Esophagus squamous epithelium (tissue), 5 donors: ENCODE measurements at regions not wholly inside any gene's neighbourhood (a gene's known extent, or its start where the extent isn't known, plus 50 kb on each side); places are given as distances from the start of the nearest gene placed in this dataset.
A peak's percentile ranks its signal among the peaks of the same experiment; 100 is the strongest.

Experiments
- DNase-seq: peaks from one replicate; lab custom pipeline; 2025; lab: John Stamatoyannopoulos, UW
- H3K27ac ChIP-seq, 4 donors: fragments of 200-600 bp; sonication (generic); one replicate each; pipeline ENCODE4 v1.5.1; 2016 to 2019; ENCODE audit warnings: mild to moderate bottlenecking in 1 of 4
- H3K27me3 ChIP-seq, 4 donors: fragments of 200-600 bp; sonication (generic); 1 replicate in 3 of 4; 2 replicates in 1 of 4; pipeline versions ENCODE4 v1.5.1 to v1.6.0; 2017 to 2021; ENCODE audit warnings: antibody characterized with exemption in 1 of 4
- H3K36me3 ChIP-seq, 3 donors: fragments of 200-600 bp; sonication (generic); one replicate each; pipeline ENCODE4 v1.5.1; 2016 to 2019
- H3K4me1 ChIP-seq, 3 donors: fragments of 200-600 bp; sonication (generic); one replicate each; pipeline ENCODE4 v1.5.1; 2017 to 2019
- H3K4me3 ChIP-seq, 4 donors: fragments of 200-600 bp; sonication (generic); 1 replicate in 3 of 4; 2 replicates in 1 of 4; pipeline ENCODE4 v1.5.1; 2016 to 2019; ENCODE audit warnings: mild to moderate bottlenecking in 2 of 4, moderate library complexity in 1 of 4
- H3K9me3 ChIP-seq, 3 donors: fragments of 200-600 bp; sonication (generic); one replicate each; pipeline ENCODE4 v1.5.1; 2016 to 2019
- POLR2A ChIP-seq, 4 donors: fragments of 450-650 bp; IDR thresholded peaks; one replicate each; pipeline ENCODE4 v1.6.1; 2017; ENCODE audit warnings: antibody characterized with exemption in 4 of 4, mild to moderate bottlenecking in 4 of 4, moderate library complexity in 3 of 4
- WGBS, 2 donors: methylation state at CpG; one replicate each; pipeline ENCODE4 v1.1.5; 2018; 5-methylcytosine and 5-hydroxymethylcytosine counted together
- intact Hi-C: fragments of 100-400 bp; cut with DNase I; formaldehyde crosslinking; loops from one replicate; pipeline ENCODE4 v1.15.0; 2022
- TF ChIP-seq, protein P1 (sequence below), 6 experiments: fragments of 450-650 bp in 4 of 6; fragments of 200-600 bp in 2 of 6; sonication (generic) in 2 of 6; IDR thresholded peaks; one replicate each; pipeline ENCODE4 v1.5.1; 2016 to 2019; ENCODE audit warnings: antibody characterized with exemption in 6 of 6, mild to moderate bottlenecking in 4 of 6, moderate library complexity in 4 of 6
- donor health status: DM: yes; HTN: yes; CAD: no.

DNA sequence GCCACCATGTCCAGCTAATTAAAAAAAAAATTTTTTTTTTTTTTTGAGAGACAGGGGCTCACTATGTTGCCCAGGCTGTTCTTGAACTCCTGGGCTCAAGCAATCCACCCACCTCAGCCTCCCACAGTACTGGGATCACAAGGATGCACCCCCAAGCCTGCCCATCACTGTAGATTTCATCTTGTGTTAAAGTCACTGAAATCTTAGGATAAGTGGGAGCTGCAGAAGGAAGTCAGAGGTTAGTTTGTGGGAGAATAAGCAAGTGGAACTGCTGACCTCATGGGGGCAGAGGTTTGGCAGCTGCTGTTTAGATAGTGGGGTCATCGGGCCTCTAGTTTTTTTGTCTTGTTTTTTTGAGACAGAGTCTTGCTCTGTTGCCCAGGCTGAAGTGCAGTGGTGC lies 59.7 kb upstream of the MAX start:
- no peak for TF ChIP-seq POLR2A (IDR thresholded peaks at IDR 0.05)
- TF ChIP-seq, protein P1, sequence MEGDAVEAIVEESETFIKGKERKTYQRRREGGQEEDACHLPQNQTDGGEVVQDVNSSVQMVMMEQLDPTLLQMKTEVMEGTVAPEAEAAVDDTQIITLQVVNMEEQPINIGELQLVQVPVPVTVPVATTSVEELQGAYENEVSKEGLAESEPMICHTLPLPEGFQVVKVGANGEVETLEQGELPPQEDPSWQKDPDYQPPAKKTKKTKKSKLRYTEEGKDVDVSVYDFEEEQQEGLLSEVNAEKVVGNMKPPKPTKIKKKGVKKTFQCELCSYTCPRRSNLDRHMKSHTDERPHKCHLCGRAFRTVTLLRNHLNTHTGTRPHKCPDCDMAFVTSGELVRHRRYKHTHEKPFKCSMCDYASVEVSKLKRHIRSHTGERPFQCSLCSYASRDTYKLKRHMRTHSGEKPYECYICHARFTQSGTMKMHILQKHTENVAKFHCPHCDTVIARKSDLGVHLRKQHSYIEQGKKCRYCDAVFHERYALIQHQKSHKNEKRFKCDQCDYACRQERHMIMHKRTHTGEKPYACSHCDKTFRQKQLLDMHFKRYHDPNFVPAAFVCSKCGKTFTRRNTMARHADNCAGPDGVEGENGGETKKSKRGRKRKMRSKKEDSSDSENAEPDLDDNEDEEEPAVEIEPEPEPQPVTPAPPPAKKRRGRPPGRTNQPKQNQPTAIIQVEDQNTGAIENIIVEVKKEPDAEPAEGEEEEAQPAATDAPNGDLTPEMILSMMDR (IDR thresholded peaks at IDR 0.05): no peak
- H3K4me3 ChIP-seq: no peak overlapping the region
- H3K9me3 ChIP-seq: no peaks in the 10 kb centered on the region
- DNase-seq: no peak
- H3K27me3 ChIP-seq: no peaks in the 10 kb centered on the region
- no peak overlapping the region for H3K27ac ChIP-seq
- WGBS, 2 donors: 64 to 75% methylated on average over 1 of the region's 1 CpG
- no peaks in the 10 kb centered on the region for H3K36me3 ChIP-seq
- intact Hi-C loops: loop anchor here (10.0 kb wide), 2 partner anchors 663 to 793 kb away; no protein-coding TSS in a partner anchor
- peaks cover 0 to 11% (median 5%) of the 10 kb centered on the region in 3 donors for H3K4me1 ChIP-seq

DNA sequence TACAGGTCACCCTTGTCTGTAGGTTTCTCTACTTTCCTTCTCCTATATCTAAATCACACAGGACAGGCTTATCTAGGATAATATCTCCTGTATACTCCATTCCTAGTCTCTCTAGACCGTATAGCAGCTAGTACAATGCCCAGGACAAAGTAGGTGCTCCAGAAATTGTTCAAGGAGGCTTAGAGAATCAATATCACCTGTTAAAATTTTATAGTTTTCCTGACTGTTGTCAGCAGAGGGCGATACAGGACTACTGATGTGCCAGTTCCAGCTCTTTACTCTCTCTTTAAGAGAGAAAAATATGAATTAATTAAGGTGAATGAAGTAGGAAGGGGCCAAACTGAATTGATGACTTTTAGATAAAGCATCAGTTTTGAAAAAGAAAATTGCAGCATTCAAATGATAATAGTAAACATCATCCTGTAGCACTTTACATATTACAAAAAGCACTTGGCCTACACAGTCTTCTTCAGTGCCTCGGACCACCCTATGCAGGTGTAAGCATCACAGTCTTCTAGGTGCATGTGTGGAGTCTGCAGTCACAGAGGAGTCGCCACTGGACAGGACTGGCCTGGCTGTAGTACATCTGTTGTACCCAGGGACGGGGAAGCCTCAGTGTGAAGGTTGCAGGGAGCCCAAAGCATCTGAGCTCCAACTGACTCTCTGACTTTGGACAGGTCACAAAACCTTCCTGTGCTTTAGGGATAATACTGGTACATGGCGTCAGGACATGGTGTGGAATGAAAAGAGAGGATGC lies 61.9 kb upstream of the MAX start:
- intact Hi-C loops: loop anchor here (10.0 kb wide), 2 partner anchors 661 to 791 kb away; no protein-coding TSS in a partner anchor
- no peaks in the 10 kb centered on the region for H3K9me3 ChIP-seq
- H3K4me3 ChIP-seq: no peak overlapping the region
- DNase-seq: no peak
- 38 to 41% methylated on average over 6 of the region's 6 CpGs for WGBS, 2 donors
- H3K27me3 ChIP-seq: no peaks in the 10 kb centered on the region
- no peak overlapping the region for H3K27ac ChIP-seq
- no peaks in the 10 kb centered on the region for H3K36me3 ChIP-seq
- no peak for TF ChIP-seq POLR2A (IDR thresholded peaks at IDR 0.05)
- TF ChIP-seq, protein P1 (IDR thresholded peaks at IDR 0.05): peak; percentile 47 to 69 (median 56)
- H3K4me1 ChIP-seq: peaks cover 0 to 3% (median 0%) of the 10 kb centered on the region in 3 donors

DNA sequence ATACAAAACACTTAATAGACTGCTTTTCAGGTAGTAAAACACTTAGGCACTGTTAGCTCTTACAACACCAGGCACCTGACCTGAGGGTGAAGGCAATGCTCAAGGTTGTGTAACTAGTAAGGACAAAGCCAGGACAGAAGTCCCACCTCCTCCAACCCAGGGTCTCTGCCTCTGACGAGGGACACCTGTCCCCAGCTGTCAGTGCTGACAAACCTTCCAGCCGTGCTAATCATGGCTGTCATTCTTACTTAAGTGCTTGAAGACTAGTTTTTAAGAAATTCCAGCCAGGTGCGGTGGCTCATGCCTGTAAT lies 62.5 kb upstream of the MAX start:
- Histone ChIP-seq H3K27ac (no peak overlapping the region), H3K4me1 (peaks cover 0 to 3% (median 0%) of the 10 kb centered on the region in 3 donors), H3K9me3 (no peaks in the 10 kb centered on the region), H3K36me3 (no peaks in the 10 kb centered on the region), H3K4me3 (no peak overlapping the region), H3K27me3 (no peaks in the 10 kb centered on the region)
- 73 to 76% methylated on average over 3 of the region's 3 CpGs for WGBS, 2 donors
- TF ChIP-seq POLR2A (IDR thresholded peaks at IDR 0.05): no peak
- TF ChIP-seq, protein P1 (IDR thresholded peaks at IDR 0.05): no peak
- DNase-seq: no peak
- intact Hi-C loops: loop anchor here (10.0 kb wide), 2 partner anchors 660 to 790 kb away; no protein-coding TSS in a partner anchor

DNA sequence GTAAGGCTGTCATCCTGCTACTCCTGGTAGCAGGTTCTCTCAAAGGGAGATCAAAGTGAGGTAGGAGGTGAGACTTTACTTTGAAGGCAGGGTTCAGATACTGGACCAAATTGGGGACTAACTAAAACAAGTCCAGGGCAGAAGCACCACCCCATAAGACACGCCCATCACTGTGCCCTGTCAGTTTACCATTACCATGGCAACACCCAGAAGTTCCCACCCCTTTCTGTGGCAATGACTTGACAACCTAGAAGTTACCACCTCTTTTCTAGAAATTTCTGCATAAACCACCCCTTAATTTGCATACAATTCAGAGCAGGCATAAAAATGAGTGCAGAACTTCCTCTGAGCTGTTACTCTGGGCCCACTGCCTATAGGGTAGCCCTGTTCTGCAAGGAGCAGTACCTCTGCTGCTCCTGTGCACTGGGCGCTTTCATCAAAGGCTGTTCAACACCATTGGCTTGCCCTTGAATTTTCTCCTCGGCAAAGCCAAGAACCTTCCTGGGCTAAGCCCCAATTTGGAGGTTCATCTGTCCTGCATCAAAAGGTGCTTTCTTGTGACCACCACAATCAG lies 64.8 kb upstream of the MAX start:
- H3K36me3 ChIP-seq: no peaks in the 10 kb centered on the region
- no peak for DNase-seq

More for the DNA sequence above, 64.8 kb upstream of the MAX start:
- 60 to 90% methylated on average over 3 of the region's 3 CpGs for WGBS, 2 donors
- no peak overlapping the region for H3K4me3 ChIP-seq
- H3K27me3 ChIP-seq: peaks cover 0 to 14% (median 0%) of the 10 kb centered on the region in 4 donors
- no peak overlapping the region for H3K27ac ChIP-seq
- TF ChIP-seq, protein P1 (IDR thresholded peaks at IDR 0.05): no peak
- no peak for TF ChIP-seq POLR2A (IDR thresholded peaks at IDR 0.05)
- intact Hi-C loops: loop anchor here (10.0 kb wide), 2 partner anchors 658 to 788 kb away; no protein-coding TSS in a partner anchor
- H3K4me1 ChIP-seq: peaks cover 5 to 16% (median 10%) of the 10 kb centered on the region in 3 donors
- H3K9me3 ChIP-seq: no peaks in the 10 kb centered on the region
